ENCODE measurements at regions not wholly inside any gene's neighbourhood (a gene's known extent, or its start where the extent isn't known, plus 50 kb on each side); places are given as distances from the start of the nearest gene placed in this dataset.

- no peaks in the 10 kb centered on the region for H3K79me2 ChIP-seq (ENCODE audit: control insufficient read depth in 1 of 2, insufficient read depth in 2 of 2, low read length in 2 of 2)
- no peak overlapping the region for H3K27ac ChIP-seq (ENCODE audit: low read depth, low read length)
- H4K20me1 ChIP-seq (replicated peaks in 1 of 2; ENCODE audit: control insufficient read depth in 1 of 2, insufficient read depth in 2 of 2, low read length in 2 of 2), result no peaks in the 10 kb centered on the region
- H2AK5ac ChIP-seq (ENCODE audit: low read depth, low read length), result no peak overlapping the region
- no peaks in the 10 kb centered on the region for H3K23me2 ChIP-seq (ENCODE audit: low read depth, low read length)
- no peak for TF ChIP-seq EZH2 (IDR thresholded peaks at IDR 0.05; ENCODE audit: low read depth, low read length, severe bottlenecking)
- peaks cover 0 to 4% (median 2%) of the 10 kb centered on the region in 4 experiments; a peak in 4 of 7 replicates for H3K4me1 ChIP-seq (replicated peaks in 1 of 4; ENCODE audit: control insufficient read depth in 3 of 4, insufficient read depth in 4 of 4, low read length in 3 of 4)
- no peak overlapping the region for H2BK120ac ChIP-seq (replicated peaks; ENCODE audit: low read depth, low read length)
- no peak overlapping the region for H2BK15ac ChIP-seq (ENCODE audit: low read length)
- WGBS, 2 experiments (ENCODE audit: extremely low coverage in 1 of 2, insufficient coverage in 1 of 2, insufficient read length in 1 of 2, insufficient replicate concordance in 2 of 2, low coverage in 1 of 2, low lambda C conversion rate in 2 of 2, missing lambda C conversion rate in 1 of 2), result 83% methylated on average over 8 of the region's 8 CpGs; no CpG with 5 or more reads in 1 of the 2 experiments
- H3K9ac ChIP-seq (replicated peaks in 1 of 4; ENCODE audit: extremely low read depth in 1 of 4, low read depth in 3 of 4, low read length in 3 of 4), result no peak overlapping the region
- H4K8ac ChIP-seq (ENCODE audit: extremely low read depth, insufficient read depth, low read length), result no peak overlapping the region
- H2BK12ac ChIP-seq (ENCODE audit: low read depth, low read length), result no peak overlapping the region
- no peaks in the 10 kb centered on the region for H3K36me3 ChIP-seq (ENCODE audit: control insufficient read depth in 2 of 4, insufficient read depth in 4 of 4, low read length in 3 of 4)
- no peak overlapping the region for H2BK20ac ChIP-seq (ENCODE audit: low read length)
- H3K18ac ChIP-seq (ENCODE audit: extremely low read depth, low read length), result no peak overlapping the region
- no peak for DNase-seq (ENCODE audit: low read depth in 1 of 2, low spot score in 2 of 2)
- H3K56ac ChIP-seq (replicated peaks; ENCODE audit: insufficient read length, low read depth, low read length), result no peak overlapping the region
- H3K9me3 ChIP-seq (ENCODE audit: insufficient read depth in 2 of 2, low read depth in 1 of 2, low read length in 1 of 2), result no peaks in the 10 kb centered on the region; a peak in 1 of 4 replicates
- H3K23ac ChIP-seq (ENCODE audit: insufficient read length), result no peak overlapping the region
- CTCF ChIA-PET (ENCODE audit: partially characterized antibody), result interaction anchor here (0.6 to 1.3 kb wide), 2 partner anchors 8 to 62 kb away, joined by 3 to 4 read pairs; no protein-coding TSS in a partner anchor
- no peaks in the 10 kb centered on the region for H3K27me3 ChIP-seq (replicated peaks in 1 of 4; ENCODE audit: control insufficient read depth in 3 of 4, extremely low read depth in 1 of 4, insufficient read depth in 3 of 4, low read length in 3 of 4)
- no peak overlapping the region for H4K5ac ChIP-seq (ENCODE audit: insufficient read length, low read depth, low read length)
- POLR2A ChIA-PET (ENCODE audit: partially characterized antibody), result no interaction called here
- H3K4me3 ChIP-seq (ENCODE audit: extremely low read depth in 1 of 4, insufficient read depth in 2 of 4, low read depth in 3 of 4, low read length in 4 of 4), result no peak overlapping the region
- no peak for FAIRE-seq
- no peak overlapping the region for H2AFZ ChIP-seq (ENCODE audit: low read length)
- no peak overlapping the region for H3K14ac ChIP-seq (ENCODE audit: insufficient read length)
- H3K4ac ChIP-seq (replicated peaks; ENCODE audit: insufficient read length, low read depth, low read length), result no peak overlapping the region
- H2BK5ac ChIP-seq (ENCODE audit: low read depth, low read length), result no peak overlapping the region
- H4K91ac ChIP-seq (replicated peaks; ENCODE audit: insufficient read length, low read length), result no peak overlapping the region
- H3K79me1 ChIP-seq (ENCODE audit: low read depth, low read length), result no peaks in the 10 kb centered on the region
- H3K4me2 ChIP-seq (ENCODE audit: insufficient read depth in 1 of 2, low read depth in 2 of 2, low read length in 2 of 2), result no peak overlapping the region
Observed at GRCh38 chr19:30906871-30907270, 442.4 kb downstream of the TSHZ3 start.
